BJ (cell line): ENCODE measurements at regions not wholly inside any gene's neighbourhood (a gene's known extent, or its start where the extent isn't known, plus 50 kb on each side); places are given as distances from the start of the nearest gene placed in this dataset.

Experiments used
- CTCF ChIA-PET: fragments of 350-600 bp; formaldehyde crosslinking; extraction: SDS; loops from one replicate; lab custom pipeline; 2021; ENCODE audit warnings: antibody characterized with exemption, inconsistent platforms; lab: Yijun Ruan, JAX
- POLR2A ChIA-PET: fragments of 300-600 bp; sonication (Branson Sonifier 250); formaldehyde crosslinking; extraction: SDS; loops from one replicate; lab custom pipeline; 2021; ENCODE audit warnings: antibody characterized with exemption; lab: Charles Lee
- DNase-seq: peaks from one replicate; pipeline ENCODE4 v3.0.0-alpha.2; 2011; ENCODE audit warnings: low read depth
- H3K27me3 ChIP-seq: 2 replicates; pipeline ENCODE4 v1.6.0; 2011; ENCODE audit warnings: low read length; ENCODE audit not compliant: control insufficient read depth, insufficient read depth
- H3K36me3 ChIP-seq: 2 replicates; pipeline ENCODE4 v1.5.1; 2011; ENCODE audit warnings: low read length; ENCODE audit not compliant: control insufficient read depth, insufficient read depth
- H3K4me3 ChIP-seq: 2 replicates; pipeline ENCODE4 v1.5.1; 2011; ENCODE audit warnings: low read depth, mild to moderate bottlenecking, control low read depth, low read length
- TF ChIP-seq, protein P1 (sequence below): IDR thresholded peaks from 2 replicates; pipeline ENCODE4 v1.5.1; 2011; ENCODE audit warnings: low read depth, mild to moderate bottlenecking, control low read depth, inconsistent platforms, low read length, moderate library complexity; ENCODE audit not compliant: insufficient read depth

DNA sequence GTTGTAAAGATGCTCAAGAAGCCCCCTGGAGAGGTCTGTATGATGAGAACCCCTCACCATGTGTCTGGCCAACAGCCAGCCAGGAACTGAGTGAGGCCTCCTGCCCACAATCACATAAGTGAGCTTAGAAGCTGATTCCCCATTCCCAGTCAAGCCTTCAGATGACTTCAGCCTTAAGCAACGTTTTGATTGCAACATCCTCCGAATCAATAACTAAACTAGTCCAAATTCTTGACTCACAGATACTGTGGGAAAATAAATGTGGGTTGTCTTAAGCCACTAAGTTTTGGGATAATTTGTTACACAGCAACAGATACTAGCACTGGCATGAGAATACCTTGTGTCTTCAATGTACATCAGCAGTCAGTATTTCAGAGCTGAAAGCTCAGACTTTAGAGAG is 54.5 kb upstream of the HS3ST4 start:
- POLR2A ChIA-PET, result no interaction called here
- TF ChIP-seq, protein P1, sequence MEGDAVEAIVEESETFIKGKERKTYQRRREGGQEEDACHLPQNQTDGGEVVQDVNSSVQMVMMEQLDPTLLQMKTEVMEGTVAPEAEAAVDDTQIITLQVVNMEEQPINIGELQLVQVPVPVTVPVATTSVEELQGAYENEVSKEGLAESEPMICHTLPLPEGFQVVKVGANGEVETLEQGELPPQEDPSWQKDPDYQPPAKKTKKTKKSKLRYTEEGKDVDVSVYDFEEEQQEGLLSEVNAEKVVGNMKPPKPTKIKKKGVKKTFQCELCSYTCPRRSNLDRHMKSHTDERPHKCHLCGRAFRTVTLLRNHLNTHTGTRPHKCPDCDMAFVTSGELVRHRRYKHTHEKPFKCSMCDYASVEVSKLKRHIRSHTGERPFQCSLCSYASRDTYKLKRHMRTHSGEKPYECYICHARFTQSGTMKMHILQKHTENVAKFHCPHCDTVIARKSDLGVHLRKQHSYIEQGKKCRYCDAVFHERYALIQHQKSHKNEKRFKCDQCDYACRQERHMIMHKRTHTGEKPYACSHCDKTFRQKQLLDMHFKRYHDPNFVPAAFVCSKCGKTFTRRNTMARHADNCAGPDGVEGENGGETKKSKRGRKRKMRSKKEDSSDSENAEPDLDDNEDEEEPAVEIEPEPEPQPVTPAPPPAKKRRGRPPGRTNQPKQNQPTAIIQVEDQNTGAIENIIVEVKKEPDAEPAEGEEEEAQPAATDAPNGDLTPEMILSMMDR, result no peak
- no peak for DNase-seq
- CTCF ChIA-PET, result no interaction called here
- H3K36me3 ChIP-seq, result no peaks in the 10 kb centered on the region
- H3K4me3 ChIP-seq, result no peak overlapping the region
- H3K27me3 ChIP-seq, result no peaks in the 10 kb centered on the region

DNA sequence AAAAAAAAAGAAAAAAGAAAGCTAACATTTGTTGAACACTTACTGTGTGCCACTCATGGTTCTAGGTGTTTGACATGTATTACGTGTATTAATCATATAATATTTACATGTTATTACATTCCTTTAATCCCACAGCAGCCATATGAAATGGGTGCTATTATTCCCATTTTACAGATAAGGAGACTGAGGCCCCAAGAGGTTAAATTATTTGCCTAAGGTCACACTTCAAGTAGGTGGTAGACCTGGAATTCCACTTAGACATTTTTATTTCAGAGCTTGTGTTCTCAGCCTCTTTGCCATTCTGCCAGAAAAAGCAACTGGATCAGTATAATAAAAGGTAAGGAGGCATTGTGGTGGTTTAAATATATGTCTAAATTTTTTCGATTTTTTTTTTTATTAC is 55.1 kb upstream of the HS3ST4 start:
- Histone ChIP-seq H3K27me3 (no peaks in the 10 kb centered on the region), H3K36me3 (no peaks in the 10 kb centered on the region), H3K4me3 (no peak overlapping the region)
- no peak for DNase-seq
- ChIA-PET POLR2A (no interaction called here), CTCF (no interaction called here)
- TF ChIP-seq, protein P1, result no peak

DNA sequence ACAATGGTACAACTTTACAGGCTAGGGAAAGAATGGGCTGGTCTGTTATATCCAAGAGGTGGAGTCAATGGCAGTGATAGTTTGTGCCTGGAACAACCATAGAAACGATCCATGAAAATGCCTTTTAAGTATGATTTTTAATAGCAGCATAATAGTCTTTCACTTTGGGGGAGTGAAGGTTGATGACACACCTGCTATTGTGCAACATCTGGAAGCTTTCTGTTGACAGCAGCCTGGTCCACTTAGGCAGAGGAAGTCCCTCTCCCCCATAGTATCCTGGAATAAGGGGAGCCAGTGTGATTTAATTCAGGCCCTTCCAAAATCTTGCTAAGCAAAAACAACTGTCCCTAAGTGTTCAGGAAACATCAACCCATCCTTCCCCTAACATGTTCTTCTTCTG is 56.3 kb upstream of the HS3ST4 start:
- H3K36me3 ChIP-seq, result no peaks in the 10 kb centered on the region
- ChIA-PET POLR2A (no interaction called here), CTCF (no interaction called here)
- no peaks in the 10 kb centered on the region for H3K27me3 ChIP-seq
- no peak overlapping the region for H3K4me3 ChIP-seq
- TF ChIP-seq, protein P1, result no peak
- DNase-seq, result no peak

DNA sequence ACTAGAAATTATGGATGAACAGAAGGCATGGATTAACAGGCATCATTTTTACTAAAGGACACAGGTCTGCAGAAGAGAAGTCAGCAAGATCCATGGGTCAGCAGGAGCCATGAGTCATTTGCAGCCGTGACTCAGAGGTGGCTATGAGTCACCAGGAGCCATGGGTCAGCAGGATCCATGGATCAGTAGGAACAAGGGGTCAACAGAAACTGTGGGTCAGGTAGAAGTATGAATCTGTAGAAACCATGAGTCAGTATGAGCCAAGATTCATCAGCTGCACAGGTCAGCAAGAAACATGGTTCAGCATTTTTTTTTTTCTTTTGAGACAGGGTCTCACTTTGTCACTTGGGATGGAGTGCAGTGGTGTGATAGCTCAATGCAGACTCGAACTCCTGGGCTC is 58.2 kb upstream of the HS3ST4 start:
- no peaks in the 10 kb centered on the region for H3K36me3 ChIP-seq
- DNase-seq, result no peak
- H3K27me3 ChIP-seq, result no peaks in the 10 kb centered on the region
- CTCF ChIA-PET, result no interaction called here
- TF ChIP-seq, protein P1, result no peak
- no peak overlapping the region for H3K4me3 ChIP-seq
- POLR2A ChIA-PET, result no interaction called here

DNA sequence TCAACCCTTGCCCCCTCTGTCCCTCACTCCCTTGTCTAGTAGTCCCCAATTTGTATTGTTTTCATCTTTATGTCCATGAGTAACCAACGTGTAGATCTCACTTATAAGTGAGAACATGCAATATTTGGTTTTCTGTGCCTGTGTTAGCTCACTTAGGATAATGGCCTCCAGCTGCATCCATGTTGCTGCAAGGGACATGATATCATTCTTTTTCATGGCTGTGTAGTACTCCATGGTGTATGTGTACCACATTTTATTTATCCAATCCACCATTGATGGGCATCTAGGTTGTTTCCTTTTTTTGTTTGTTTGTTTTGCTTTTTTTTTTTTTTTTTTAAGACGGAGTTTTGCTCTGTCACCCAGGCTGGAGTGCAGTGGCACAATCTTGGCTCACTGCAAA is 63.0 kb upstream of the HS3ST4 start:
- no peak overlapping the region for H3K4me3 ChIP-seq
- no peaks in the 10 kb centered on the region for H3K36me3 ChIP-seq
- CTCF ChIA-PET, result no interaction called here

More for the DNA sequence above, 63.0 kb upstream of the HS3ST4 start:
- no peak for DNase-seq
- TF ChIP-seq, protein P1, result no peak
- H3K27me3 ChIP-seq, result no peaks in the 10 kb centered on the region
- POLR2A ChIA-PET, result no interaction called here
